ENCODE measurements at regions not wholly inside any gene's neighbourhood (a gene's known extent, or its start where the extent isn't known, plus 50 kb on each side); places are given as distances from the start of the nearest gene placed in this dataset.

DNA sequence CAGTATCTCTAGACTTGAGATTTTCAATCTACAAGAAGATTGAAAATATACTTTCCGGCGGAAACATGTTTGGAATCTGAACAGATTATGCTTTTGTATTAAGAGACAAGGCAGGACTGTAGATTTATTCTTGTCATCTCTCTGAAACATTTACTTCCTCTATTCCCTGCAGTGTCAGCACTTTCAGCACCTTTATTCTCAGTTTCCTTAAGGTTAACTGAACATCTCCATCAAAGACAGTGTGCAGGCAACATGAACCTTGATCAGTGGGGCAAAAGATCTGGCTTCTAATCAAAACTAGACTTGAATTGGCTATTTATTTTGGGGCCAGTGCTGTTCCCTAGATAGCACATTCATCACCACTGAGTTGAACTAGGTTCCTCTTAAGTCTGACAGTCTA is 129.9 kb upstream of the HCN1 start:
- Histone ChIP-seq H3K36me3 (ENCODE audit: insufficient read depth, low read length, poor library complexity, severe bottlenecking) (no peaks in the 10 kb centered on the region), H3K27me3 (replicated peaks; ENCODE audit: insufficient read depth, low read depth, low read length, poor library complexity) (no peaks in the 10 kb centered on the region), H3K9me3 (ENCODE audit: low read depth, low read length, poor library complexity, severe bottlenecking) (peaks cover 16% of the 10 kb centered on the region), H3K27ac (ENCODE audit: low read depth, low read length, poor library complexity, severe bottlenecking) (no peak overlapping the region), H3K4me3 (ENCODE audit: low read depth, low read length, poor library complexity, severe bottlenecking) (no peak overlapping the region), H3K4me1 (ENCODE audit: insufficient read depth, low read length, poor library complexity, severe bottlenecking) (no peaks in the 10 kb centered on the region)
- ChIA-PET CTCF (no interaction called here), POLR2A (ENCODE audit: low non-redundant PET) (no interaction called here)
- intact Hi-C loops (cut with micrococcal nuclease; ENCODE audit: unreplicated experiment), result no loop called here
- DNase-seq (ENCODE audit: low spot score), result no peak
- TF ChIP-seq, protein P1, sequence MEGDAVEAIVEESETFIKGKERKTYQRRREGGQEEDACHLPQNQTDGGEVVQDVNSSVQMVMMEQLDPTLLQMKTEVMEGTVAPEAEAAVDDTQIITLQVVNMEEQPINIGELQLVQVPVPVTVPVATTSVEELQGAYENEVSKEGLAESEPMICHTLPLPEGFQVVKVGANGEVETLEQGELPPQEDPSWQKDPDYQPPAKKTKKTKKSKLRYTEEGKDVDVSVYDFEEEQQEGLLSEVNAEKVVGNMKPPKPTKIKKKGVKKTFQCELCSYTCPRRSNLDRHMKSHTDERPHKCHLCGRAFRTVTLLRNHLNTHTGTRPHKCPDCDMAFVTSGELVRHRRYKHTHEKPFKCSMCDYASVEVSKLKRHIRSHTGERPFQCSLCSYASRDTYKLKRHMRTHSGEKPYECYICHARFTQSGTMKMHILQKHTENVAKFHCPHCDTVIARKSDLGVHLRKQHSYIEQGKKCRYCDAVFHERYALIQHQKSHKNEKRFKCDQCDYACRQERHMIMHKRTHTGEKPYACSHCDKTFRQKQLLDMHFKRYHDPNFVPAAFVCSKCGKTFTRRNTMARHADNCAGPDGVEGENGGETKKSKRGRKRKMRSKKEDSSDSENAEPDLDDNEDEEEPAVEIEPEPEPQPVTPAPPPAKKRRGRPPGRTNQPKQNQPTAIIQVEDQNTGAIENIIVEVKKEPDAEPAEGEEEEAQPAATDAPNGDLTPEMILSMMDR (conservative IDR thresholded peaks at IDR 0.05; ENCODE audit: low read depth, low read length), result no peak
- no peak for TF ChIP-seq EZH2 (IDR thresholded peaks at IDR 0.05; ENCODE audit: borderline replicate concordance, low read depth, low read length, poor library complexity, severe bottlenecking)
- no TSS peak for BruUV-seq (replicated peaks)

DNA sequence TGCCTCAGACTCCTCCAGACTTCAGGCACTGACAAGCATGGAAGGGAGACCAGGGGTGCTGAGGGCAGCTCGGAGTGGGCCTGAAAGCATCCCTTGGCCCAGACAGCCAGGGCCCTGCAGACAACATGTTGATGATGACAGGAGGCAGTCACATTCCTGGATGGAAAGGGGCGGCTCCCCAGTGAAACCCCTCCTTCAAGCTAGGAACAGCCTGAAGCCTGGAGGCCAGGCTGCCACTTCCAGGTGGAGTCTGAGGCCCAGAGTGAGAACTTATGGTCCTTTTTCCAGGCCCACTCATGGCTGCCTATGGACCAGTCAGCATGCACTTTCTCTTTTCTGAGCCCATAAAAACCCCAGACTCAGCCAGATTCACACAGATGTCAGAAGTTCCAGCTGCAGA is 104.2 kb upstream of the HCN1 start:
- DNase-seq (ENCODE audit: low spot score), result no peak
- H3K27ac ChIP-seq (ENCODE audit: low read depth, low read length, poor library complexity, severe bottlenecking), result no peak overlapping the region
- no peaks in the 10 kb centered on the region for H3K27me3 ChIP-seq (replicated peaks; ENCODE audit: insufficient read depth, low read depth, low read length, poor library complexity)
- CTCF ChIA-PET, result no interaction called here
- peaks cover 8% of the 10 kb centered on the region for H3K9me3 ChIP-seq (ENCODE audit: low read depth, low read length, poor library complexity, severe bottlenecking)
- no peak overlapping the region for H3K4me3 ChIP-seq (ENCODE audit: low read depth, low read length, poor library complexity, severe bottlenecking)
- H3K36me3 ChIP-seq (ENCODE audit: insufficient read depth, low read length, poor library complexity, severe bottlenecking), result no peaks in the 10 kb centered on the region
- H3K4me1 ChIP-seq (ENCODE audit: insufficient read depth, low read length, poor library complexity, severe bottlenecking), result no peaks in the 10 kb centered on the region
- no peak for TF ChIP-seq EZH2 (IDR thresholded peaks at IDR 0.05; ENCODE audit: borderline replicate concordance, low read depth, low read length, poor library complexity, severe bottlenecking)
- TF ChIP-seq, protein P1 (conservative IDR thresholded peaks at IDR 0.05; ENCODE audit: low read depth, low read length), result no peak
- intact Hi-C loops (cut with micrococcal nuclease; ENCODE audit: unreplicated experiment), result no loop called here
- no TSS peak for BruUV-seq (replicated peaks)
- POLR2A ChIA-PET (ENCODE audit: low non-redundant PET), result no interaction called here

DNA sequence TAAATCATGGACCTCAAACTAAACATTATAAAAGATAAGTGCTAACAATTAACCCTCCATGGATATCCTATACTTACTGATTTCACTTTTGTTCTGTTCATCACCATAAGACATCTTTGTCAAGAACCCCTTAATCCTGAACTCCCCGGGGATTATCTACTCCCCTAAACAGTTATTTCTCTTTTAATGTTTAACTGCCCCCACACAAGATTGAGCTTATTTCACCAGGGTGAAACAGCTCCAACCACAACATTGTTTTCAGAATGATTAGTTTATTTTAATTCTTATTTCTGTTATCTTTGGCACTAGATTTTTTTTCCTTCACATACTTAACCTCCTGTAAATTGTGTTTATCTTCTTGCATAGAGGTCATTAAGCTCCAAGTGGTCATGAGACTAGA is 103.2 kb upstream of the HCN1 start:
- no peak for TF ChIP-seq EZH2 (IDR thresholded peaks at IDR 0.05; ENCODE audit: borderline replicate concordance, low read depth, low read length, poor library complexity, severe bottlenecking)
- TF ChIP-seq, protein P1 (conservative IDR thresholded peaks at IDR 0.05; ENCODE audit: low read depth, low read length), result no peak
- BruUV-seq (replicated peaks), result no TSS peak
- CTCF ChIA-PET, result no interaction called here
- Histone ChIP-seq H3K36me3 (ENCODE audit: insufficient read depth, low read length, poor library complexity, severe bottlenecking) (no peaks in the 10 kb centered on the region), H3K4me3 (ENCODE audit: low read depth, low read length, poor library complexity, severe bottlenecking) (no peak overlapping the region), H3K4me1 (ENCODE audit: insufficient read depth, low read length, poor library complexity, severe bottlenecking) (no peaks in the 10 kb centered on the region), H3K27ac (ENCODE audit: low read depth, low read length, poor library complexity, severe bottlenecking) (no peak overlapping the region), H3K27me3 (replicated peaks; ENCODE audit: insufficient read depth, low read depth, low read length, poor library complexity) (no peaks in the 10 kb centered on the region), H3K9me3 (ENCODE audit: low read depth, low read length, poor library complexity, severe bottlenecking) (peaks cover 8% of the 10 kb centered on the region)
- POLR2A ChIA-PET (ENCODE audit: low non-redundant PET), result no interaction called here
- DNase-seq (ENCODE audit: low spot score), result no peak
- intact Hi-C loops (cut with micrococcal nuclease; ENCODE audit: unreplicated experiment), result no loop called here

Data from A673 (cell line).